GM23338 (cell line): ENCODE measurements at regions not wholly inside any gene's neighbourhood (a gene's known extent, or its start where the extent isn't known, plus 50 kb on each side); places are given as distances from the start of the nearest gene placed in this dataset.

Experiments used
- ATAC-seq: fragments of 200-7000 bp; cut with Tn5 transposase; 3 replicates; pipeline ENCODE4 v1.9.1; 2020
- DNase-seq: peaks from one replicate; pipeline ENCODE4 v3.0.0-alpha.2; 2015; ENCODE audit warnings: low spot score
- H2AFZ ChIP-seq: fragments of 200-600 bp; sonication (generic); 2 replicates; pipeline ENCODE4 v1.8.0; 2016; ENCODE audit warnings: antibody characterized with exemption, mild to moderate bottlenecking, moderate library complexity
- H3F3A ChIP-seq: fragments of 200-600 bp; sonication (generic); replicated peaks from 2 replicates; pipeline ENCODE4 v1.8.0; 2017; ENCODE audit warnings: antibody characterized with exemption, mixed run types, low read depth
- H3K27ac ChIP-seq: fragments of 200-600 bp; sonication (generic); 2 replicates; pipeline ENCODE4 v1.6.1; 2016; ENCODE audit warnings: low read depth
- H3K27me3 ChIP-seq: fragments of 200-600 bp; sonication (generic); 2 replicates; pipeline ENCODE4 v1.8.0; 2016; ENCODE audit warnings: mild to moderate bottlenecking, mixed run types, moderate library complexity; ENCODE audit not compliant: insufficient read depth
- H3K36me3 ChIP-seq: fragments of 200-600 bp; sonication (generic); 2 replicates; pipeline ENCODE4 v1.8.0; 2016; ENCODE audit warnings: mild to moderate bottlenecking; ENCODE audit not compliant: insufficient read depth
- H3K4me1 ChIP-seq: fragments of 200-600 bp; sonication (generic); 2 replicates; pipeline ENCODE4 v1.8.0; 2016; ENCODE audit warnings: mild to moderate bottlenecking, moderate library complexity; ENCODE audit not compliant: insufficient read depth
- H3K4me2 ChIP-seq: fragments of 200-600 bp; sonication (generic); 2 replicates; pipeline ENCODE4 v1.7.1; 2017; ENCODE audit warnings: mixed run types
- H3K4me3 ChIP-seq: fragments of 200-600 bp; sonication (generic); 2 replicates; pipeline ENCODE4 v1.6.1; 2016; ENCODE audit warnings: mixed run types
- H3K79me2 ChIP-seq: fragments of 200-600 bp; sonication (generic); replicated peaks from 2 replicates; pipeline ENCODE4 v1.8.0; 2017; ENCODE audit warnings: mild to moderate bottlenecking; ENCODE audit not compliant: insufficient read depth
- H3K9me2 ChIP-seq: fragments of 200-600 bp; sonication (generic); 2 replicates; pipeline ENCODE4 v1.8.0; 2017; ENCODE audit not compliant: insufficient read depth
- H4K20me1 ChIP-seq: fragments of 200-600 bp; sonication (generic); replicated peaks from 2 replicates; pipeline ENCODE4 v1.8.0; 2017; ENCODE audit warnings: mild to moderate bottlenecking; ENCODE audit not compliant: insufficient read depth
- H3K27ac Mint-ChIP-seq: 2 replicates; pipeline ENCODE4 v1.8.0; 2020; ENCODE audit warnings: inconsistent platforms, mild to moderate bottlenecking, moderate library complexity, mixed read lengths
- H3K27me3 Mint-ChIP-seq: 3 replicates; pipeline ENCODE4 v1.8.0; 2022; ENCODE audit warnings: low read depth, mild to moderate bottlenecking, moderate library complexity, mixed read lengths, inconsistent platforms; ENCODE audit not compliant: insufficient read depth, poor library complexity
- H3K36me3 Mint-ChIP-seq: 3 replicates; pipeline ENCODE4 v1.8.0; 2021; ENCODE audit warnings: low read depth, mild to moderate bottlenecking, inconsistent platforms, moderate library complexity, mixed read lengths
- H3K4me1 Mint-ChIP-seq: 3 replicates; pipeline ENCODE4 v1.8.0; 2020; ENCODE audit warnings: mild to moderate bottlenecking, inconsistent platforms, mixed read lengths
- H3K4me3 Mint-ChIP-seq: 3 replicates; pipeline ENCODE4 v1.8.0; 2021; ENCODE audit warnings: moderate library complexity, mild to moderate bottlenecking, inconsistent platforms, mixed read lengths
- H3K9me3 Mint-ChIP-seq: 3 replicates; pipeline ENCODE4 v1.8.0; 2020; ENCODE audit warnings: moderate library complexity, mild to moderate bottlenecking, inconsistent platforms, mixed read lengths
- CREB1 ChIP-seq: fragments of 250-450 bp; sonication (Bioruptor Pico); IDR thresholded peaks from 2 replicates; pipeline ENCODE4 v1.5.0; 2020; ENCODE audit warnings: low read depth, mild to moderate bottlenecking, moderate library complexity
- CTCF ChIP-seq, 2 experiments: fragments of 200-600 bp in 1 of 2; sonication (generic) in 1 of 2; conservative IDR thresholded peaks; 2 replicates each; pipeline versions ENCODE4 v1.5.1 to v1.6.1; 2016 to 2017; ENCODE audit warnings: antibody characterized with exemption in 2 of 2, low read depth in 2 of 2, mild to moderate bottlenecking in 2 of 2, moderate library complexity in 1 of 2
- EZH2 ChIP-seq: fragments of 200-600 bp; sonication (generic); IDR thresholded peaks from one replicate; pipeline ENCODE4 v1.8.0; 2017; ENCODE audit warnings: antibody characterized with exemption, mild to moderate bottlenecking, low read depth; ENCODE audit not compliant: unreplicated experiment
- EZH2phosphoT487 ChIP-seq: fragments of 200-600 bp; sonication (generic); IDR thresholded peaks from one replicate; pipeline ENCODE4 v1.8.1; 2018; ENCODE audit warnings: antibody characterized with exemption; ENCODE audit not compliant: unreplicated experiment
- NANOG ChIP-seq: IDR thresholded peaks from 2 replicates; pipeline ENCODE4 v1.6.1; 2016; ENCODE audit warnings: antibody characterized with exemption, borderline replicate concordance
- POLR2AphosphoS5 ChIP-seq: IDR thresholded peaks from 2 replicates; pipeline ENCODE4 v1.6.1; 2016; ENCODE audit warnings: antibody characterized with exemption, low read depth
- REST ChIP-seq: IDR thresholded peaks from one replicate; pipeline ENCODE4 v1.6.1; 2018; ENCODE audit warnings: antibody characterized with exemption; ENCODE audit not compliant: unreplicated experiment
- STAT1 ChIP-seq: IDR thresholded peaks from one replicate; pipeline ENCODE4 v1.6.1; 2016; ENCODE audit warnings: antibody characterized with exemption; ENCODE audit not compliant: unreplicated experiment
- ZNF114 ChIP-seq: fragments of 250-450 bp; sonication (Bioruptor Pico); IDR thresholded peaks from 2 replicates; pipeline ENCODE4 v1.5.0; 2020; ENCODE audit warnings: mild to moderate bottlenecking, moderate library complexity
- ZNF331 ChIP-seq: fragments of 250-450 bp; sonication (Bioruptor Pico); IDR thresholded peaks from 2 replicates; pipeline ENCODE4 v1.5.0; 2020; ENCODE audit warnings: low read depth, mild to moderate bottlenecking, moderate library complexity
- TF ChIP-seq, protein P1 (sequence below): IDR thresholded peaks from 2 replicates; pipeline ENCODE4 v1.6.1; 2016; ENCODE audit warnings: antibody characterized with exemption

- Histone ChIP-seq H3K4me3 (no peak overlapping the region), H3K4me1 (no peaks in the 10 kb centered on the region), H3F3A (no peaks in the 10 kb centered on the region), H2AFZ (no peak overlapping the region), H3K79me2 (no peaks in the 10 kb centered on the region), H3K9me2 (no peaks in the 10 kb centered on the region), H3K27me3 (peaks cover 33% of the 10 kb centered on the region), H3K27ac (no peak overlapping the region), H4K20me1 (no peaks in the 10 kb centered on the region), H3K4me2 (no peak overlapping the region), H3K36me3 (no peaks in the 10 kb centered on the region)
- Mint-ChIP-seq H3K27me3 (no peaks in the 10 kb centered on the region), H3K9me3 (no peaks in the 10 kb centered on the region), H3K4me3 (no peak overlapping the region), H3K27ac (no peak overlapping the region), H3K4me1 (peaks cover 2% of the 10 kb centered on the region; the same call in 1 of the 3 replicates), H3K36me3 (no peaks in the 10 kb centered on the region; the same call in 2 of the 3 replicates)
- no peak for DNase-seq
- TF ChIP-seq ZNF114 (CRISPR knock-in tag) = no peak
- no peak for TF ChIP-seq NANOG
- no peak for TF ChIP-seq EZH2phosphoT487
- TF ChIP-seq ZNF331 = no peak
- no peak for TF ChIP-seq POLR2AphosphoS5
- TF ChIP-seq CREB1 (CRISPR knock-in tag) = no peak
- TF ChIP-seq, protein P1, sequence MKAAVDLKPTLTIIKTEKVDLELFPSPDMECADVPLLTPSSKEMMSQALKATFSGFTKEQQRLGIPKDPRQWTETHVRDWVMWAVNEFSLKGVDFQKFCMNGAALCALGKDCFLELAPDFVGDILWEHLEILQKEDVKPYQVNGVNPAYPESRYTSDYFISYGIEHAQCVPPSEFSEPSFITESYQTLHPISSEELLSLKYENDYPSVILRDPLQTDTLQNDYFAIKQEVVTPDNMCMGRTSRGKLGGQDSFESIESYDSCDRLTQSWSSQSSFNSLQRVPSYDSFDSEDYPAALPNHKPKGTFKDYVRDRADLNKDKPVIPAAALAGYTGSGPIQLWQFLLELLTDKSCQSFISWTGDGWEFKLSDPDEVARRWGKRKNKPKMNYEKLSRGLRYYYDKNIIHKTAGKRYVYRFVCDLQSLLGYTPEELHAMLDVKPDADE = no peak
- no peak for TF ChIP-seq CTCF (conservative IDR thresholded peaks at IDR 0.05; ENCODE audit: low read depth in 2 of 2)
- no peak for ATAC-seq
These were observed 204.5 kb upstream of the SPRED2 start for GRCh38 chr2:65636813-65637483.

DNA sequence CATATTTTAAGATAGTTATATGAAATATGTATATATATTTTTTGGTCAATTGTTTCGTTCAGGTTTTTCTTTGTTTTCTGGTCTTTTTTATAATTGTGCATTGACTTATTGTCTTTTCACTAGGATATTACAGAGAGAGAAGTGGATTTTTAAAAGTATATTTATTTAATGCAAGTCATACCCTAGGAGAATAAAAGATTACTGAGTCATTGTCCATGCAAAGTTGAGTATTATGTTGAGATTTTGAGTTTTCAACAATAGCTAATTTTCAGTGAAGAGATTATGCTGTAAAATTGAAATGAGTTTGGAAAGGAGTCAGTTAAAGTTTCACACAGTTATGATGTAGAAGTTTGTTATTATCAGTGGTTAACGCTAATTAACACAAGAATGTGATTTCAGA lies 203.6 kb upstream of the SPRED2 start:
- no peak for ATAC-seq
- Mint-ChIP-seq H3K4me3 (no peak overlapping the region), H3K27me3 (no peaks in the 10 kb centered on the region), H3K9me3 (no peaks in the 10 kb centered on the region), H3K4me1 (peaks cover 2% of the 10 kb centered on the region; the same call in 1 of the 3 replicates), H3K27ac (no peak overlapping the region), H3K36me3 (no peaks in the 10 kb centered on the region; the same call in 2 of the 3 replicates)
- Histone ChIP-seq H4K20me1 (no peaks in the 10 kb centered on the region), H2AFZ (no peak overlapping the region), H3K36me3 (no peaks in the 10 kb centered on the region), H3K4me3 (no peak overlapping the region), H3K4me2 (no peak overlapping the region), H3K4me1 (no peaks in the 10 kb centered on the region), H3K79me2 (no peaks in the 10 kb centered on the region), H3K27me3 (peaks cover 33% of the 10 kb centered on the region), H3K9me2 (no peaks in the 10 kb centered on the region), H3F3A (no peaks in the 10 kb centered on the region), H3K27ac (no peak overlapping the region)
- no peak for DNase-seq
- no peak for TF ChIP-seq NANOG
- no peak for TF ChIP-seq ZNF114 (CRISPR knock-in tag)
- no peak for TF ChIP-seq REST
- no peak for TF ChIP-seq EZH2phosphoT487
- TF ChIP-seq, protein P1 = no peak
- no peak for TF ChIP-seq EZH2
- no peak for TF ChIP-seq STAT1
- TF ChIP-seq CTCF (conservative IDR thresholded peaks at IDR 0.05; ENCODE audit: low read depth in 2 of 2) = no peak
- no peak for TF ChIP-seq ZNF331
